ENCODE measurements at regions not wholly inside any gene's neighbourhood (a gene's known extent, or its start where the extent isn't known, plus 50 kb on each side); places are given as distances from the start of the nearest gene placed in this dataset.

DNA sequence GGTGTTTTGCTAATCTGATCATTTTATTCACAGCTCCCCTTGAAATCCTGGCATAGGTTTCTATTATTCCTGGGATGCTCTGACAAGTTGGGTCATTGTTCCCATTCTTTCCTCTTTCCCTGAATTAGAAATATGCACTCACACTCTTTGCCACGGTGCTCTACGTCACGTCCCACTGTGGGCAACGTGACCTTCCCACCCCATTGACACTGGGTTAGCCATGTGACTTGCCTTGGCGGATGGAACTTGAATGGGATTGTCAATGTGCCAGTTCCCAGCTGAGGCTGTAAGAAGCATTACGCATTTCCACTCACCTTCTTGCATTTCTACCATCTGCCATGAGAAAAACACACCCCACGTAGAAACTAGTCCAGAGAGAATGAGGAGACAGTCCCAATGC lies 492.4 kb downstream of the SHISA9 start (continued):
- no peak for TF ChIP-seq NFIC (IDR thresholded peaks at IDR 0.05; ENCODE audit: borderline replicate concordance)

- no peaks in the 10 kb centered on the region for H3K79me2 ChIP-seq (ENCODE audit: insufficient read depth)
- H3K9me2 ChIP-seq, result no peaks in the 10 kb centered on the region
- no peak overlapping the region for H3K4me3 ChIP-seq (ENCODE audit: low read depth in 2 of 2, low read length in 1 of 2)
- no peak for DNase-seq
- no peaks in the 10 kb centered on the region for H4K20me1 ChIP-seq (ENCODE audit: insufficient read depth)
- WGBS (ENCODE audit: low lambda C conversion rate), result 0% methylated on average over 5 of the region's 5 CpGs
- no peaks in the 10 kb centered on the region for H3K27me3 ChIP-seq (ENCODE audit: insufficient read depth)
- H3K36me3 ChIP-seq (replicated peaks in 1 of 2; ENCODE audit: control insufficient read depth in 1 of 2, insufficient read depth in 2 of 2, low read length in 1 of 2), result no peaks in the 10 kb centered on the region
- no peak overlapping the region for H3K9ac ChIP-seq
- H2AFZ ChIP-seq (ENCODE audit: low read depth), result no peak overlapping the region
- CTCF ChIA-PET, result no interaction called here
- no peaks in the 10 kb centered on the region for H3K9me3 ChIP-seq
- no peaks in the 10 kb centered on the region for H3F3A ChIP-seq (replicated peaks; ENCODE audit: insufficient read depth)
- H3K4me1 ChIP-seq (ENCODE audit: control insufficient read depth in 1 of 2, insufficient read depth in 2 of 2, low read depth in 1 of 2, low read length in 1 of 2), result no peaks in the 10 kb centered on the region
- POLR2A ChIA-PET, result no interaction called here
- TF ChIP-seq CTCF (IDR thresholded peaks at IDR 0.05) (no peak), SMC3 (IDR thresholded peaks at IDR 0.05; ENCODE audit: low read depth, low read length) (no peak), ELF1 (IDR thresholded peaks at IDR 0.05) (no peak), TCF12 (IDR thresholded peaks at IDR 0.05) (no peak), TEAD4 (IDR thresholded peaks at IDR 0.05; ENCODE audit: borderline replicate concordance, insufficient read depth) (no peak), MAX (IDR thresholded peaks at IDR 0.05; ENCODE audit: low read depth) (no peak), EZH2phosphoT487 (IDR thresholded peaks at IDR 0.05; ENCODE audit: borderline replicate concordance, low read depth) (no peak)
- TF ChIP-seq, protein P1, sequence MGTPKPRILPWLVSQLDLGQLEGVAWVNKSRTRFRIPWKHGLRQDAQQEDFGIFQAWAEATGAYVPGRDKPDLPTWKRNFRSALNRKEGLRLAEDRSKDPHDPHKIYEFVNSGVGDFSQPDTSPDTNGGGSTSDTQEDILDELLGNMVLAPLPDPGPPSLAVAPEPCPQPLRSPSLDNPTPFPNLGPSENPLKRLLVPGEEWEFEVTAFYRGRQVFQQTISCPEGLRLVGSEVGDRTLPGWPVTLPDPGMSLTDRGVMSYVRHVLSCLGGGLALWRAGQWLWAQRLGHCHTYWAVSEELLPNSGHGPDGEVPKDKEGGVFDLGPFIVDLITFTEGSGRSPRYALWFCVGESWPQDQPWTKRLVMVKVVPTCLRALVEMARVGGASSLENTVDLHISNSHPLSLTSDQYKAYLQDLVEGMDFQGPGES (IDR thresholded peaks at IDR 0.05; ENCODE audit: low read depth, low read length), result no peak
- H3K27ac ChIP-seq (ENCODE audit: low read depth in 2 of 2, low read length in 1 of 2), result no peak overlapping the region
- H3K4me2 ChIP-seq, result no peak overlapping the region
Observed at GRCh38 chr16:13394488-13394887, 493.1 kb downstream of the SHISA9 start.

DNA sequence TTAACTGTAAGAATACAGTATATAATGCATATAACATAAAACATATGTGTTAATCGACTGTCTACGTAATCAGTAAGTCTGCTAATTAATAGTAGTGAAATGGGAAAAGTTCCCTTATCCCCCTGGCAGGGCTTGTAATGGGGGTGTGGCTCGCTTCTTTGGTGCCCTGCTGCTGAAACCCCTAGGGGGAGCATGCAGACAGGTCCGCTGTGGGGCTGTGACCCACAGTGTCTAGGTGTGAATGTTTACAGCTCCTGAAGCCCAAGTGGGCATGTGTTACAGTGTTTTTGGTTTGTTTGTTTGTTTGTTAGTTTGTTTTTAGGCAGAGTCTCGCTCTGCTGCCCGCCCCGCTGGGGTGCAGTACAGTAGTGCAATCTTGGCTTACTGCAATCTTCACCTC lies 495.7 kb downstream of the SHISA9 start:
- Histone ChIP-seq H3K4me3 (ENCODE audit: low read depth in 2 of 2, low read length in 1 of 2) (no peak overlapping the region), H3K9me2 (no peaks in the 10 kb centered on the region), H2AFZ (ENCODE audit: low read depth) (no peak overlapping the region), H3K36me3 (replicated peaks in 1 of 2; ENCODE audit: control insufficient read depth in 1 of 2, insufficient read depth in 2 of 2, low read length in 1 of 2) (no peaks in the 10 kb centered on the region), H3K4me2 (no peak overlapping the region), H3K9ac (no peak overlapping the region), H4K20me1 (ENCODE audit: insufficient read depth) (no peaks in the 10 kb centered on the region), H3F3A (replicated peaks; ENCODE audit: insufficient read depth) (no peaks in the 10 kb centered on the region), H3K79me2 (ENCODE audit: insufficient read depth) (no peaks in the 10 kb centered on the region), H3K9me3 (no peaks in the 10 kb centered on the region), H3K27me3 (ENCODE audit: insufficient read depth) (no peaks in the 10 kb centered on the region), H3K27ac (ENCODE audit: low read depth in 2 of 2, low read length in 1 of 2) (no peak overlapping the region), H3K4me1 (ENCODE audit: control insufficient read depth in 1 of 2, insufficient read depth in 2 of 2, low read depth in 1 of 2, low read length in 1 of 2) (no peaks in the 10 kb centered on the region)
- DNase-seq, result no peak
- WGBS (ENCODE audit: low lambda C conversion rate), result 4% methylated on average over 7 of the region's 7 CpGs
- ChIA-PET CTCF (no interaction called here), POLR2A (no interaction called here)
- TF ChIP-seq MXI1 (IDR thresholded peaks at IDR 0.05; ENCODE audit: low read depth, low read length) (no peak), ZBTB33 (IDR thresholded peaks at IDR 0.05; ENCODE audit: borderline replicate concordance, low read depth) (no peak), RCOR1 (IDR thresholded peaks at IDR 0.05; ENCODE audit: low read length) (no peak), GATA2 (CRISPR knock-in tag; IDR thresholded peaks at IDR 0.05) (no peak), CHD2 (IDR thresholded peaks at IDR 0.05; ENCODE audit: low read length, partially characterized antibody) (no peak), USF1 (IDR thresholded peaks at IDR 0.05; ENCODE audit: borderline replicate concordance, low read depth) (no peak), CTCF (IDR thresholded peaks at IDR 0.05) (no peak), EZH2phosphoT487 (IDR thresholded peaks at IDR 0.05; ENCODE audit: borderline replicate concordance, low read depth) (no peak), NRF1 (IDR thresholded peaks at IDR 0.05; ENCODE audit: low read depth, low read length) (no peak), ELF1 (IDR thresholded peaks at IDR 0.05) (no peak), RAD21 (IDR thresholded peaks at IDR 0.05; ENCODE audit: low read length) (no peak), RFX5 (IDR thresholded peaks at IDR 0.05; ENCODE audit: low read length) (no peak)

Measured in SK-N-SH (cell line).